Stimulated activated CD8-positive, alpha-beta memory T cell treated with anti-CD3 and anti-CD28 coated beads, Interleukin-7, amount 100 ng/mL, for 48 hours (primary cell): ENCODE measurements at regions not wholly inside any gene's neighbourhood (a gene's known extent, or its start where the extent isn't known, plus 50 kb on each side); places are given as distances from the start of the nearest gene placed in this dataset.
A peak's percentile ranks its signal among the peaks of the same experiment; 100 is the strongest.

Experiments
- DNase-seq, 2 donors: peaks; one replicate each; pipeline ENCODE4 v3.0.0-alpha.2; 2020; ENCODE audit warnings: low read depth in 1 of 2; ENCODE audit errors: extremely low read depth in 1 of 2

- no peak for DNase-seq
Observed at GRCh38 chr22:49066619-49067018, 761.1 kb downstream of the BRD1 start.

GRCh38 chr22:49064836-49065235, 762.8 kb downstream of the BRD1 start:
- no peak for DNase-seq

GRCh38 chr22:49063545-49063890, 764.2 kb downstream of the BRD1 start:
- DNase-seq = no peak

GRCh38 chr22:49062802-49063544, 764.7 kb downstream of the BRD1 start:
- DNase-seq = no peak

- DNase-seq = no peak
Observed at GRCh38 chr22:49062155-49062801, 765.4 kb downstream of the BRD1 start.

GRCh38 chr22:49057910-49058309, 769.8 kb downstream of the BRD1 start:
- DNase-seq = no peak

DNA sequence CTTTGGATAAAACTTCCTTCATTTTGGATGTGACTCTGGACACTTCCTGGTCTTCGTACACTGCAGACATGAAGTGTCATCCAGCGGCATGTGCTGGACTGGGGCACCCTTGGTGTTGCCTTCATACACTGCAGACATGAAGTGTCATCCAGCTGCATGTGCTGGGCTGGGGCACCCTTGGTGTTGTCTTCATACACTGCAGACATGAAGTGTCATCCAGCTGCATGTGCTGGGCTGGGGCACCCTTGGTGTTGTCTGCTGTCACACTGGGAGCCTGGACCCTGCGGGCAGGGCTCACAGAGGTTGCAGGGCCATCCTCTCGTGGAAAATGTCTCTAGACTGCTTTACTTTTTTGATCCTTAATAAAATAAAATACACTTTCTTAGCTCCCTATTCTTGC, 771.4 kb downstream of the BRD1 start:
- DNase-seq = no peak

DNA sequence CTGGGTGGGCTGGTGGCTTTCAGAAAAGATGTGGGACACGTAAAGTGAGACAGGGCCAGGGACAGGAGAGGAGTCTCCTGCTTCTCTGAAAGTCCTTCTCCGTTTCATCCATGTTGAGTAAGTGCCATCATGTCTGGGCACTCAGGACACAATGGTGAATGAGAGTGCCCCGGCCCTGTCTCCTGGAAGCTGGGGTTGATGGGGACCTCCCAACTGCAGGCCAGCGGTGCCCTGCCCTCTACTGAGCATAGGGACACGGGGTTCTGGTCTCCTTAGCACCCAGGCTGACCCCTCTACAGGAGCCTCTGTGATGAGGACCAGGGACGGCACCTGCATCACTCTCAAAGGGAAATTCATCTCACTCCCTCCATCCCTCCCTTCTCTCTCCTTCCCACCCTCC, 772.3 kb downstream of the BRD1 start:
- no peak for DNase-seq

DNA sequence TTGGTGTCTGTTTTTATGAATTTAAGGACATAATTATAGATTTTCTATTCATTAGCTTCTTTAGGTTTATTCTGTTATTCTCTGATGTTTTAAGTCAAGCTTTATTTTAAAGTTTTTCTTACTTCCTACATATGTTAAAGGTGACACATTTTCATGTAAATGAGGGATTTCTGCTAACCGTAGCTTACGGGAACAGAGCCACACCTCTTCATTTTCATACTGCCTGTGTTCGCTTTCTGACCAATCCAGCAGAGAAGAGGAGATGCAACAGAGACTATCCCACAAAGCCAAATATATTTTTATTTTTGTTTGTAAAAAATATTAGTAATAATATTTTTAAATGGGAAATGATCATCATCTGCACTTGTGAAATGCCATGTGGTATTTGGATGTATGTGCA, 774.1 kb downstream of the BRD1 start:
- DNase-seq = no peak

DNA sequence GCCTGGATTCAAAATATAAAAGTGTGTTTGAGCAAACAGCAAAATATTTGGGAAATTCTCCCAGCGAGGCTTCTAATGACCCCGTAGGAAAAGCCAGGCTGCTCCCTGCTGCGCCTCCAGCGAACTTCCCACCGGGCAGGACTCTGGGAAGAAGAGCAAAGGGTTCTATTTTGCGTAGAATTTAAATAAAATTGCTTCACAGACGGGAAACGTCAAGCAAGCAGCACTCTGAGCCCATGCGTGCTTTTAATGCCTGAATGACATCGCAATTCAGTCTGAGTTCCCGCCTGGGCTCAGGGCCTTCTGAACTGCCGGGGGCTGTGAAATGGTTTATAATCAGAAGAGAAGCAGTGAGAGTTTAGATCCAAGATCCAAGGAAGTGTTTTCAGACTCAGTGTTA, 775.1 kb downstream of the BRD1 start:
- DNase-seq = no peak

GRCh38 chr22:49052023-49052538, 775.6 kb downstream of the BRD1 start:
- DNase-seq = peak; percentile 1 to 15

DNA sequence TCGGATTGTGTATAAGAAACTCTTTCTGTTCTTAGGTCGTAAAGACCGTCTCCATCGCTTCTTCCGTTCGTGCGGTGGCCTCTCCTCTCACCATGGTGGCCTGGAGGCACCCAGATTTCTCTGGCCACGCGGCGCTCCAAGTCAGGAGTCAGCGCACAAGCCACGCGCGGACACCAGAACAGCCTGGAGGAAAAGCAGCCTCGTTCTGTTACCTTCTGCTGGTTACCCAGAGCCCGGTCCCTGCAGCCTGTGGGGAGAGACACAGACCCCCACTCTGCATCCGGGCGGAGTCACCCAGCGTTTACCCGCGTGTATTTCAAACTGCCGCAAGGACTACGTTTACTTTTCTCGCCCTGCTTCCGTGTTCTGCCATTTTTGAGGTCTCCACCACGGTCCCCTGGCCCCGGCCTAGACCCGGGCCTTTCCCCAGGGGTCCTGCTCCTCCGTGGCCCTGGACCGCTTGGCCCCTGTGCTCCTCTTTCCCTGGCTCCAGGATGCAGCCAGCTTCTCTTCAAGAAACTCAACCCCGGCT, 776.1 kb downstream of the BRD1 start:
- DNase-seq = no peak

DNA sequence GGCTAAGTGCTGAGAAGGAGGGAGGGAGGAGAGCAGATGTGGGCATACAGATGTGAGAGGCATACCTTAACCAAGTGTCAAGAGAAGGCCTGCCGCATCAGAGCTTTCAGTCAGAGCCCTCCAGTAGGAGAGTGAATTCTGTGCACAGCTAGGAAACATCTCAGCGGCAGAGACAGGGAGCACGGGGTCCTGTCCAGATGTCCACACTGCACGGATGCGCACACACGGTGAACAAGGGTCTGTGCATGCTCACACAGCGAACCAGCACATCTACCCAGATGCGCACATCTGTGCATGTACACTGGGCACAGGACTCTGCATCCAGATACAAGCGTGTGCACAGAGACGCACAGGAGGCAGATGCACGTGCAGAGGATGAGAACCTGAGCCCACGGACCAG, 778.0 kb downstream of the BRD1 start:
- DNase-seq = no peak

- no peak for DNase-seq
Observed at GRCh38 chr22:49048591-49048990, 779.1 kb downstream of the BRD1 start.

GRCh38 chr22:49047447-49047846, 780.2 kb downstream of the BRD1 start:
- DNase-seq = no peak

- peak; percentile 7 to 20 for DNase-seq
Observed at GRCh38 chr22:49046546-49047361, 780.9 kb downstream of the BRD1 start.

GRCh38 chr22:49046000-49046545, 781.6 kb downstream of the BRD1 start:
- no peak for DNase-seq

GRCh38 chr22:49045276-49045675, 782.4 kb downstream of the BRD1 start:
- no peak for DNase-seq

DNA sequence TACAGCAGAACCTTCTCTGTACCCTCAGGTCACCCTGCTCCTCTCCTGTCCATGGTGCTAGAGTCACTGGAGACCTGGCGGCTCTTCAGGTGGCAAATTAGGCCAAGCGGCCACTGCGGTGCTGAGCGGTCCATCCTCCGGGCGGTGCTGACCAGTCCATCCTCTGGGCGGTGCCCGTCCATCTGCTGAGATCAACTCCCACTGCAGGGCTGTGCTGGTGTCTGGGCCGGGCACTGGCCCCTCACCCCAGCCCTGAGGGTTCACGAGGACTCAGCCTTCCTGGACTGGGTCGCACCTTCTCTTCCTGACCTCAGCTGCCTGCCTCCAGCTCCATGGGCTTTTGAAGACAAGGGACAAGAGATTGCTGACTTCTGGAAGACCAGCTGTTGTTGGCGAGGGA, 782.9 kb downstream of the BRD1 start:
- no peak for DNase-seq

- DNase-seq = no peak
Observed at GRCh38 chr22:49044091-49044490, 783.6 kb downstream of the BRD1 start.
